C1 segment of cervical spinal cord (tissue), 14 donors: ENCODE measurements at regions not wholly inside any gene's neighbourhood (a gene's known extent, or its start where the extent isn't known, plus 50 kb on each side); places are given as distances from the start of the nearest gene placed in this dataset.
"Not testable (repeated sequence)": the region's sequence is repeated elsewhere in the genome, so short reads cannot be mapped to it uniquely, and the experiment has no call there.

Source experiments
- DNase-seq, 14 donors: peaks; one replicate each; lab custom pipeline; 2025; lab: John Stamatoyannopoulos, UW

GRCh38 chr5:82894716-82895115 is 182.5 kb downstream of the TMEM167A start:
- DNase-seq, result no peak

- DNase-seq, result no peak
Measured at GRCh38 chr5:82889088-82889487, 188.1 kb downstream of the TMEM167A start.

GRCh38 chr5:82886911-82887310 is 190.3 kb downstream of the TMEM167A start:
- no peak for DNase-seq

GRCh38 chr5:82885627-82886389 is 191.4 kb downstream of the TMEM167A start:
- DNase-seq, result no peak

GRCh38 chr5:82884821-82885471 is 192.2 kb downstream of the TMEM167A start:
- DNase-seq, result no peak

- no peak for DNase-seq
Measured at GRCh38 chr5:82882316-82882715, 194.9 kb downstream of the TMEM167A start.

GRCh38 chr5:82881571-82882174 is 195.5 kb downstream of the TMEM167A start:
- no peak for DNase-seq

GRCh38 chr5:82879089-82879488 is 198.1 kb downstream of the TMEM167A start:
- DNase-seq, result no peak

- DNase-seq, result no peak
Measured at GRCh38 chr5:82873452-82873851, 203.7 kb downstream of the TMEM167A start.

- DNase-seq, result not testable (repeated sequence)
Measured at GRCh38 chr5:82872321-82873288, 204.6 kb downstream of the TMEM167A start.

GRCh38 chr5:82865625-82866024 is 211.6 kb downstream of the TMEM167A start:
- no peak for DNase-seq

- peak in 1 of 14 donors; percentile 11 for DNase-seq
Measured at GRCh38 chr5:82863266-82863665, 213.9 kb downstream of the TMEM167A start.

- no peak for DNase-seq
Measured at GRCh38 chr5:82862711-82863110, 214.5 kb downstream of the TMEM167A start.

GRCh38 chr5:82862261-82862660 is 214.9 kb downstream of the TMEM167A start:
- no peak for DNase-seq

GRCh38 chr5:82861701-82862100 is 215.5 kb downstream of the TMEM167A start:
- DNase-seq, result no peak

GRCh38 chr5:82859451-82860140 is 217.6 kb downstream of the TMEM167A start:
- DNase-seq, result no peak

GRCh38 chr5:82858151-82859025 is 218.8 kb downstream of the TMEM167A start:
- no peak for DNase-seq

GRCh38 chr5:82855893-82856550 is 221.2 kb downstream of the TMEM167A start:
- DNase-seq, result no peak

GRCh38 chr5:82854956-82855355 is 222.2 kb downstream of the TMEM167A start:
- no peak for DNase-seq
